HUES64 (cell line): ENCODE measurements at regions not wholly inside any gene's neighbourhood (a gene's known extent, or its start where the extent isn't known, plus 50 kb on each side); places are given as distances from the start of the nearest gene placed in this dataset.
"Not testable (repeated sequence)": the region's sequence is repeated elsewhere in the genome, so short reads cannot be mapped to it uniquely, and the experiment has no call there.

Experiments
- H3K27ac ChIP-seq: 2 replicates; pipeline ENCODE4 v1.7.0; 2013; ENCODE audit warnings: low read depth, low read length, inconsistent platforms
- H3K27me3 ChIP-seq: 2 replicates; pipeline ENCODE4 v1.6.1; 2013; ENCODE audit warnings: mild to moderate bottlenecking, low read length; ENCODE audit not compliant: insufficient read depth
- H3K36me3 ChIP-seq: 2 replicates; pipeline ENCODE4 v1.6.1; 2013; ENCODE audit warnings: mild to moderate bottlenecking, low read length; ENCODE audit not compliant: insufficient read depth
- H3K4me1 ChIP-seq: 2 replicates; pipeline ENCODE4 v1.6.1; 2013; ENCODE audit warnings: mild to moderate bottlenecking, low read length, moderate library complexity; ENCODE audit not compliant: insufficient read depth
- H3K4me3 ChIP-seq: 2 replicates; pipeline ENCODE4 v1.5.1; 2013; ENCODE audit warnings: mild to moderate bottlenecking, low read length, moderate library complexity
- H3K9ac ChIP-seq: 2 replicates; pipeline ENCODE4 v1.6.1; 2013; ENCODE audit warnings: mild to moderate bottlenecking, low read depth, low read length
- H3K9me3 ChIP-seq: 2 replicates; pipeline ENCODE4 v1.6.1; 2013; ENCODE audit warnings: low read depth, low read length; ENCODE audit not compliant: insufficient read depth
- WGBS: fragments of 150-250, 120-280 bp; methylation state at CpG from one replicate; pipeline ENCODE4 v1.1.7; 2013; ENCODE audit warnings: missing lambda C conversion rate; 5-methylcytosine and 5-hydroxymethylcytosine counted together

DNA sequence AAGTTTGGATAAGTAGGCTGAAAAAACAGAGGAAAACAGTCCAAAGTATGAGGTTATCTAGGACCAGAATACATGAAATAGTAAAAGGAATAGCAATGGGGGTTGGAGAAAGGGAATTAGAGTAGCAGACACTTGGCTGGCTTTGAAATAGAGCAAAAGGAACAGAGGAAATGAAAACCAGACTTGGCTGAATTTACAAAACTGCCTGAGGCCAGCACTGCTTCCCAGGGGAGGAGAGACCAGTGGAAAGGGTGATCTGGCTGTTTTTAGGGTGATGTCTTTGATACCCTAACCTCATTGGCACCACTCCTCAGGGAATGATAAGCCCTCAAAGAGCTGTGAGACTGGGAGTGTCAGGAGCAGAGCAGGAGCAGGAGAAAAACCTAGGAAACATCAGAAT is 413.4 kb upstream of the SLC30A5 start:
- Histone ChIP-seq H3K27ac (no peak overlapping the region), H3K4me3 (no peak overlapping the region), H3K36me3 (no peaks in the 10 kb centered on the region), H3K9ac (no peak overlapping the region), H3K27me3 (no peaks in the 10 kb centered on the region), H3K9me3 (no peaks in the 10 kb centered on the region), H3K4me1 (no peaks in the 10 kb centered on the region)

DNA sequence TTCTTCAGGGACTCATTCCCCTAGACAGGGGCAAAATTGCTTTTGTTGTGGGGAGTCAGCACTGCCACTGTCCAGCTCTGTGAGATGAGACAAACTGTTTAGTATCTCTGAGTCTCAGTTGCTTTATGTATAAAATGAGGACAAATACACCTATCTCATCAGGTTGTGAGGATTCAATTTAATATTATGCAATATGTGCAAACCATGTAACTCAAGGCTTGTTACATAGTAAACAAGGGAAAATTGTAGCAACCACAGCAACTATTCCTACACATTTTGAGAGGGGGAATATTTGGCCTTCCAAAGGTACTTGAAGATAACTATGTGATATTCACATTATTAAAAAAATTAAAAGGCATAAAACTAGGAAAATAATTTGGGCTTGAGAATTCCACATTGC is 411.9 kb upstream of the SLC30A5 start:
- no peaks in the 10 kb centered on the region for H3K4me1 ChIP-seq
- H3K4me3 ChIP-seq, result no peak overlapping the region
- H3K36me3 ChIP-seq, result no peaks in the 10 kb centered on the region
- H3K27me3 ChIP-seq, result no peaks in the 10 kb centered on the region
- no peaks in the 10 kb centered on the region for H3K9me3 ChIP-seq
- no peak overlapping the region for H3K27ac ChIP-seq
- H3K9ac ChIP-seq, result no peak overlapping the region

DNA sequence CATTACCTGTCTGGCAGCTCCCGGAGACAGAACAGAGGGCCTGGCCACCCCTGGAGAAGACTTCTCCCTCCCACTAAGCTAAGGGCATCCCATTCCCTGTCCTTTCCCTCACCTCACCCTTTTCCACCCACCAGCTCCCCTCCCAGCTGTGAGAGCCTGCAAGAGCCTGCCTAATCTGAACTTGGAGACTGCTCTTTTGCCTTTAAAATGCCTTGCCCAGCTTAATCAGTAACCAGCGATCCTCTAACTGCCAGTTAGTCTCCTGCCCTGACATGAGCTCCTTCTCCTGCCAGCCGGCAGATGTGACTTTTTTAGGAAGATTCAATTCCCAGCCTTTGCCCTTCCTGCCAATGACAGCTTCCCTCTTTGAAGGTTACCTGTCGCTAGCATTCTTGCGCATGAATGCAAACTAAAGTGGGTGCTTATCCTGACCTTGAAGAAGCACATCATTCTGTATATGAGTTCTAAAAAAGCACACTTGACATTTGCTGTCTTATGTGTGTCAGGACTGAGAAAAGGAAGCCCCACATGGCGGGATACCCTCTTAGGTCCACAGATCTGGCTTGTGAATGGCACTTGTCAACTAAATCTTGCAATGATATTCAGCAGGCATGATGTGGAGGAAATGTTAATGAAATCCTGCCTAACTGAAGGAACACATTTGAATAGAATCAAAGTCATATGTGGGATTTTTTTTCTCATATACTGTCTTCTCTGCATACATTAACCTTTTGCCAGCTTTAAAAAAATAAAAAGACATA is 411.2 kb upstream of the SLC30A5 start:
- Histone ChIP-seq H3K27ac (no peak overlapping the region), H3K4me1 (no peaks in the 10 kb centered on the region), H3K27me3 (no peaks in the 10 kb centered on the region), H3K9ac (no peak overlapping the region), H3K9me3 (no peaks in the 10 kb centered on the region), H3K36me3 (no peaks in the 10 kb centered on the region), H3K4me3 (no peak overlapping the region)
- WGBS, result 91% methylated on average over 6 of the region's 6 CpGs

DNA sequence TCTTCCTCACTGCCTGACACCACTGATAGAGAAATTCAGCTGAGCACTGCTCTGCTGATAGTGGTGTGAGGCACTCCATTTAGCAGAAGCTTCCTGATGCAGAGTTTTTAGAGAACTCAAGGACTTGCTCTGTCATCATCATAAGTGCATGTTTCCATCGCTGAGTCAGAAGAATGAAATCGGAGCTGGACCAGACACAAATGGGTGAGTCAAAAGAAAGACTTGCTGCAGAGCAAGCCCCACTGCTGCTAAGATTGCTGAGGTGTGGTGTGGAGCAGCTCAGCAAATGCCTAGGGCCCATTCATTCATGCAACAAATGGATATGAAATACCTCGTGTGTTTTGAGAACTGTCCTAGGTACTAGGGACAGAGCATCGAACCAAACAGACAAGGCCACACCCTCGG is 410.2 kb upstream of the SLC30A5 start:
- Histone ChIP-seq H3K9me3 (no peaks in the 10 kb centered on the region), H3K4me3 (no peak overlapping the region), H3K36me3 (no peaks in the 10 kb centered on the region), H3K4me1 (no peaks in the 10 kb centered on the region), H3K27ac (no peak overlapping the region), H3K27me3 (no peaks in the 10 kb centered on the region), H3K9ac (no peak overlapping the region)
- WGBS, result 73% methylated on average over 5 of the region's 5 CpGs

DNA sequence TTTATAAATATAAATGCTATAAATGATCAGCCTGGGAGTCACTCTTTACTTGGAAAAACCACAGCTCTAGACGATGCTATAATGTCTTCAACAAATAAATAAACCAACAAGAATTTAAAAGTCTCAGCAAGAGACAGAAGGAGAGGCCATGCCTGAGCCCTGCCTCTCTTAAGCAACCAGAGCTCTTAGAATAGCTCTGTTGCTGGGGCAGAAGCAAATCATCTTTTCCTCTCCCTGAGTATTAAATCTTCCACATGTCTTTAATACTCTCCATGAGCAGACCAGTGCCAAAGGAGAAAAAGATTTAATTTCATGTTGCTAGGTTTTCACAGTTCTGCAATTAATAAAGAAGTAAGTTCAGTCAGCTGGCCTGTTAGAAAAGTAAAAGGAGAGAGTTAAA is 408.0 kb upstream of the SLC30A5 start:
- no peaks in the 10 kb centered on the region for H3K4me1 ChIP-seq
- no peaks in the 10 kb centered on the region for H3K36me3 ChIP-seq
- WGBS, result 87% methylated on average over 1 of the region's 1 CpG
- H3K27ac ChIP-seq, result no peak overlapping the region
- H3K9me3 ChIP-seq, result no peaks in the 10 kb centered on the region
- H3K4me3 ChIP-seq, result no peak overlapping the region
- H3K27me3 ChIP-seq, result no peaks in the 10 kb centered on the region
- no peak overlapping the region for H3K9ac ChIP-seq

DNA sequence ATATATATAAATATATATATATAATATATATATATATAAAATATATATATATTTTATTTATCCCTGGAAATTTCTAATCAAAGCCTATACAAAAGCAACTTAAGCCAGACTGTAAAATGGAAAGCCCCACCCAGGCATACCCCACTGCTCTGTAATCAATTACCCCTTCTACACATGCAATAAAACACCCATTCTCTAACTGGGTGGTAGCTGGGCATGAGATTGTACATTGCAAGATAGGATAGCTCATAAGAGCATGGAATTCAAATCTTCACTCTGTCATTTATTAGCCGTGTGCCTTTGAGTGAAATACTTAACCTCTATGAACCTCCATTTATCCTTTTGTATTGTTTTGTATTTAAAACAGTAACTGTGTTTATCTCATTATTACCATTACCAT is 405.3 kb upstream of the SLC30A5 start:
- no peak overlapping the region for H3K27ac ChIP-seq
- peaks cover 11% of the 10 kb centered on the region; the same call in 1 of the 2 replicates for H3K9me3 ChIP-seq
- no peak overlapping the region for H3K4me3 ChIP-seq
- no peaks in the 10 kb centered on the region for H3K36me3 ChIP-seq
- H3K27me3 ChIP-seq, result no peaks in the 10 kb centered on the region
- H3K4me1 ChIP-seq, result no peaks in the 10 kb centered on the region
- no peak overlapping the region for H3K9ac ChIP-seq
- WGBS, result no CpG with 5 or more reads among the region's 1 CpG

DNA sequence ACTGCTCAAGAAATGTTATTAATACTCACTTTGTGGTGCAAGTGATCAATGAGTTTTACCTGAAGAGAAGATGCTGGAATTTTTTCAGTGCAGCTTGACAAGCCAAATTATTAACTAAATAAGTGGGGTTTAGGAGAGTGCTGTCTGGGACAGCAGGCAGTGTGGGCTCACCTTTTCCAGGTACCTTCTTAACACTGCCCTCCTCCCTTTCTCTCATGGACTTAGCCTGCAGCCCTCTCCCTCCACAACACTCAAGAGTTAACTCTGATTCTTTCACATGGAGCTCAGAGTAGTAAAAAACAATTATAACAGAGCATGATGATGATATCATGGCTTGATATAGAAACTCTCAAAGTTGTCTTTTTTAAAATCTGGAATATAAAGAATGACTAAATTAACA is 404.8 kb upstream of the SLC30A5 start:
- no peak overlapping the region for H3K27ac ChIP-seq
- H3K27me3 ChIP-seq, result no peaks in the 10 kb centered on the region

DNA sequence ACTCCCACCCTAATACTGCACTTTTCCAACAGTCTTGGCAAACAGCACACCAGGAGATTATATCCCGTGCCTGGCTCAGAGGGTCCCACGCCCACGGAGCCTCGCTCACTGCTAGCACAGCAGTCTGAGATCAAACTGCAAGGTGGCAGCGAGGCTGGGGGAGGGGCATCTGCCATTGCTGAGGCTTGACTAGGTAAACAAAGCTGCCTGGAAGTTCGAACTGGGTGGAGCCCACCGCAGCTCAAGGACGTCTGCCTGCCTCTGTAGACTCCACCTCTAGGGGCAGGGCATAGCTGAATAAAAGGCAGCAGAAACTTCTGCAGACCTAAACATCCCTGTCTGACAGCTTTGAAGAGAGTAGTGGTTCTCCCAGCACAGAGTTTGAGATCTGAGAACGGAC is 401.9 kb upstream of the SLC30A5 start:
- not testable (repeated sequence) for H3K27ac ChIP-seq, H3K27me3 ChIP-seq, H3K4me3 ChIP-seq, H3K9ac ChIP-seq, H3K4me1 ChIP-seq, H3K36me3 ChIP-seq
- 96% methylated on average over 9 of the region's 9 CpGs for WGBS
- H3K9me3 ChIP-seq, result peaks cover 11% of the 10 kb centered on the region; the same call in 1 of the 2 replicates

More for the DNA sequence above, 404.8 kb upstream of the SLC30A5 start:
- peaks cover 11% of the 10 kb centered on the region; the same call in 1 of the 2 replicates for H3K9me3 ChIP-seq
- no peaks in the 10 kb centered on the region for H3K36me3 ChIP-seq
- no peak overlapping the region for H3K9ac ChIP-seq
- no peaks in the 10 kb centered on the region for H3K4me1 ChIP-seq
- no peak overlapping the region for H3K4me3 ChIP-seq

DNA sequence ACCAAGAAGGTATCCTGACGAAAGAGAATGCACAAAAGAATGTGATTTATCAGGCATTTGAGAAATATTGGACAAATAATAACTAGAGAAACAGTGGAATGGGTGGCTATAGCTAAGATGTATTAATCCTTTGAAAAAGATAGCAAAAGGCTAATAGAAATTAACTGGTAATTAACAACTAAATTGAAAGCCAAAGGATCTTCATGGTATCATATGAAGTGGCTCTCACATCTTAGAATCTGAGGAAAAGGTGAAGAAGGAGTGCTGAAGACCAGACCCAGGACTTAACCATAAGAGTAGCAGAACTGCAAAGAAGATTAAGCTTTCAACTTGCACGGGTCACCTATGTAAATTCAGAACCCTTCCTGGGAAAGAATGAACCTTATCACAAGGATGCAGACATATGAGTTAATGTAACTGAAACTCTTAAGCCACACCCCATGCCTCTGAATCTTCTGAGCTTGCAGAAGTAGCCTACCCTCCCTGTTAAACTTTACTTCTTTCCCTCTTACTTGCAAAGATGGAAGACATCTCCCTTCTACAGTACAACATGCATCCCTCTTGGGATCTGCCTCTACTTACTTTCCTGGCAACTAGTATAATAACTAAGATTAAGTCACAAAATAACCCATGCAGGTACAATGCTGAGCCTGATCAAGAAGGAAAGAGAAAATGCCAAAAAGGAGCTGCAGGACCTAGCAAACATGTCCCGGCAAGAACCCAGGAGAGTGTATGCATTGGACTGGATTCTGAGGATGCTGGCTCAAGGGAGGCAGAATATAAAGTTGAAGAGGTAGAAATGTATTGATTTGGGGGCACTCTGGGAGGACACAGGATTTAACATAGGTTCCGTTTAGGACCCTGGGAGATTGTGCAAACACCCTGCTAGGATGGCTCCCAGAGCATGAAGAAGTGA is 395.5 kb upstream of the SLC30A5 start:
- Histone ChIP-seq H3K27me3 (no peaks in the 10 kb centered on the region), H3K9ac (no peak overlapping the region), H3K27ac (no peak overlapping the region), H3K36me3 (no peaks in the 10 kb centered on the region), H3K4me1 (no peaks in the 10 kb centered on the region), H3K9me3 (no peaks in the 10 kb centered on the region), H3K4me3 (no peak overlapping the region)
- WGBS, result 93% methylated on average over 4 of the region's 4 CpGs

DNA sequence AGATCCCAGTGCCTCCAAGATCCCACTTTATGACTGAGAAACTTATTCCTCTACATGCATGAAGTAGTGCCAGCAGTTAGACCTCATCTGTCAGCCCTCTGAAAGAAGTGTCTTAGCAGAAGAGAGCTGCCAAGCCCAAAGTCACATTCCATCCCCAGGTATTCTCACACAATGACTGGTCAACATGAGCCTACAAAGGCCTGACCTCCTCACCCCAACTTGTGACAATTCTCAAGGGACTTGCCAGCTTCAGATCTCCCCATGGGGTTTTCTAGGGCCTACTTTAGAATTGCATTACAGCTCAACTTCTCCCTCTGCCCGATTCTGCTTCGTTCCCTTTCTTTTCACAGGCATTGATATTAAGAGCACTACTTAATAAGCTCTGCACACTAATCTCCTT is 393.8 kb upstream of the SLC30A5 start:
- Histone ChIP-seq H3K27ac (no peak overlapping the region), H3K4me1 (no peaks in the 10 kb centered on the region), H3K9me3 (no peaks in the 10 kb centered on the region), H3K27me3 (no peaks in the 10 kb centered on the region), H3K4me3 (no peak overlapping the region), H3K36me3 (no peaks in the 10 kb centered on the region), H3K9ac (no peak overlapping the region)
- 87% methylated on average over 2 of the region's 2 CpGs for WGBS

DNA sequence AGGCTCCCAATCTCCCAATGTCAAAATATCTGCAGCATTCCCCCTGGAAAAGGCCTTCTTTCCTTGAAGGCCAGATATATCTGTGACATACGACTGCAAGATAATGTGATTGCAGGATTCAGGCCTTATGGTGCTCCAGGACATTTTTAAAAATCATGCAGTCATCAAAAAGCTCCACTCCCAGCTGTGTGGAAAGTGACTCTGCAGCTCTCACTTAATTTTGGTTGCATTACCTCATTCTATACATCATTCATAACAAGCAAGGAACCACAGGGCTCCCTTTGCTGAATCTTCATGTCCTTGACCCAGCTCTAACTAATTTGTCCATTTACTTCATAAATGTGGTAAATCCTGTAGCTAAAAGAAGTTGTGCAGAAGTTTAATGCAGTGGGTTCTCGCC is 386.2 kb upstream of the SLC30A5 start:
- Histone ChIP-seq H3K27me3 (no peaks in the 10 kb centered on the region), H3K9me3 (no peaks in the 10 kb centered on the region), H3K4me3 (no peak overlapping the region), H3K9ac (no peak overlapping the region), H3K27ac (no peak overlapping the region), H3K36me3 (no peaks in the 10 kb centered on the region), H3K4me1 (no peaks in the 10 kb centered on the region; the same call in 1 of the 2 replicates)
- 42% methylated on average over 2 of the region's 2 CpGs for WGBS
